ENCODE measurements at regions not wholly inside any gene's neighbourhood (a gene's known extent, or its start where the extent isn't known, plus 50 kb on each side); places are given as distances from the start of the nearest gene placed in this dataset.

- TF ChIP-seq POLR2A (IDR thresholded peaks at IDR 0.05) (no peak), CTCF (IDR thresholded peaks at IDR 0.05) (no peak)
These were observed 309.4 kb upstream of the SOX2 start for GRCh38 chr3:181402347-181402746.
